GM18951 (cell line): ENCODE measurements at regions not wholly inside any gene's neighbourhood (a gene's known extent, or its start where the extent isn't known, plus 50 kb on each side); places are given as distances from the start of the nearest gene placed in this dataset.
"Not testable (repeated sequence)": the region's sequence is repeated elsewhere in the genome, so short reads cannot be mapped to it uniquely, and the experiment has no call there.

Experiments used
- POLR2A ChIP-seq: IDR thresholded peaks from 4 replicates; pipeline ENCODE4 v1.6.1; 2011; ENCODE audit warnings: mild to moderate bottlenecking; ENCODE audit not compliant: insufficient read length, insufficient read depth; ENCODE audit errors: extremely low read depth
- in situ Hi-C: fragments of 300-500 bp; cut with MboI; formaldehyde crosslinking; loops from one replicate; pipeline ENCODE4 v1.12.0; 2022; ENCODE audit warnings: low sequenced_read_pairs, mixed read lengths, inconsistent platforms; ENCODE audit not compliant: unreplicated experiment

DNA sequence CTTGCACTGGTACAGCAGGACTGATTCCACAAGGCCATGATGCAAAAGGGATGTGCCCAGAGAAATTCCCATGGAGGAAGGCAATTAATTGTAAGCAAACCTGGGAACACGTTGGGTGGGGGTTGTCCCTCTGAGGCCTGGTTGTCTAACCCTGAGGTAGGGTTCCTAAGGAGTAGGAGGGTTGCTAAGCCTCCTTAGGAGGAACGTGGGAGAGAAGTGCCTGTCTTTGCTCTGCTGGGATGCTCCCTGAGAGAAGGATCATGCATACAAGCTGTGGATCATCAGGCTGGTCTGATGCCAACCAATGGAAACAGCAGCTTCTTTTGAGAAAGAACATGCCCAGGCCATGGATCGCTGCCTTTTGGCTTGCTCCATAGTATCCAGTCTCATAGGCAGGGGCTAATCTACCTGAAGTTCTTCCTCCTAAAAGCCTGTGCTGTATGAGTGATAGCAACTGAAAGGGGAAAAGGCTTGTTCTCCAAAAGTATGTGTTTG is 203.7 kb upstream of the NPVF start:
- in situ Hi-C loops: no loop called here
- TF ChIP-seq POLR2A: no peak

GRCh38 chr7:25432807-25433206 is 204.5 kb upstream of the NPVF start:
- TF ChIP-seq POLR2A: no peak
- in situ Hi-C loops: no loop called here

GRCh38 chr7:25436413-25436812 is 208.1 kb upstream of the NPVF start:
- no peak for TF ChIP-seq POLR2A
- in situ Hi-C loops: no loop called here

- in situ Hi-C loops: no loop called here
- no peak for TF ChIP-seq POLR2A
These were observed 209.0 kb upstream of the NPVF start for GRCh38 chr7:25437308-25437707.

- in situ Hi-C loops: no loop called here
- no peak for TF ChIP-seq POLR2A
These were observed 216.7 kb upstream of the NPVF start for GRCh38 chr7:25444991-25445390.

GRCh38 chr7:25448301-25448700 is 220.0 kb upstream of the NPVF start:
- no peak for TF ChIP-seq POLR2A
- in situ Hi-C loops: no loop called here

GRCh38 chr7:25454020-25454419 is 225.7 kb upstream of the NPVF start:
- in situ Hi-C loops: no loop called here
- TF ChIP-seq POLR2A: no peak

DNA sequence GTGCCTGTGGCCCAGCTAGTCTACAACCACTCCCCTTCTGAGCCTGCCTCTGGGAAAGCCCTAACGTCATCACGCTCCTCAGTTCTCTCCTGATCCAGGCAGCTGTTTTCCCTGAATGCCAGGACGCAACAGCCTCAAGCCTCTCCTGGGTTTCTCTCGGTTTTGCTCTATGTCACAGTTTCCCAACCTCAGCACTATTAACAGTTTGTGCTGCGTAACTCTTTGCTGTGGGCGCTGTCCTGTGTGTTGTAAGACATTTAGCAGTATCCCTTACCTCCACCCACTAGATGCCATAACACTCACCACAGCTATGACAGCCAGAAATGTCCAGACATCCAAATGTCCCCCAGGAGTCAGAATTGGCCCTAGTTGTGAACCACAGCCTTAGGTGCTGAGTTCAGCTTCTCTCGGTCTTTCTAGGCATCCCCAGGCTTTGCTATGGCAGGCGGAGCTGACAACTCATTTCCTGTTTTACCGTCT is 226.3 kb upstream of the NPVF start:
- in situ Hi-C loops: no loop called here
- TF ChIP-seq POLR2A: no peak

DNA sequence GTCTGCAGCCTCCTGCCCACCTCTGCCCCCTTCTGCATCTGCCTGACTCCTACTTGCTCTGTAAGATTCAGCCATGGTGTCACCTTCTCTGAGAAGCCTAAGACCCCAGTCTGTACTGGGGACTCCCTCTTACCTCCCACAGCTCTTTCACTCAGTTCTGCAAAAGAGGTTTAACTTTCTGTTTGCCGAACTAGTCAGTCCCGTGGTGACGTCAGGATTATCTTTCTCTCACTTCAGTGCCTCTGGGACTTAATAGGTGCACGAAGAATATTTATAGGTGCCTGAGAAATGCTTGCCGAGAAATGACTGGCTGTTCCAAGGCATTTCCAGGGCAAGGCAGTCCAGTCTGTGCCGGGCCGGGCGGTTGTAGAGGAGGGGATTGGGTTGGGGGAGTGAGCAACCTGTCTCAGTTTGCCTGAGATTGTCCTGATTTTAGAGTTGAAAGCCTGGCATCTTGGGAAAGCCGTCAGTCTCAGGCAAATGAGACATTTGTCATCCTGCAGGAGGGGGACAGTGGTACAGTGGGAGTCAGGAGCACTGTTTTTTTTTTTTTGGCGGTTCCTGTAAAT is 227.5 kb upstream of the NPVF start:
- no peak for TF ChIP-seq POLR2A
- in situ Hi-C loops: no loop called here

- in situ Hi-C loops: no loop called here
- no peak for TF ChIP-seq POLR2A
These were observed 228.3 kb upstream of the NPVF start for GRCh38 chr7:25456467-25457171.

GRCh38 chr7:25459057-25459456 is 230.8 kb upstream of the NPVF start:
- in situ Hi-C loops: no loop called here
- TF ChIP-seq POLR2A: no peak

GRCh38 chr7:25460433-25460832 is 232.1 kb upstream of the NPVF start:
- no peak for TF ChIP-seq POLR2A
- in situ Hi-C loops: no loop called here

DNA sequence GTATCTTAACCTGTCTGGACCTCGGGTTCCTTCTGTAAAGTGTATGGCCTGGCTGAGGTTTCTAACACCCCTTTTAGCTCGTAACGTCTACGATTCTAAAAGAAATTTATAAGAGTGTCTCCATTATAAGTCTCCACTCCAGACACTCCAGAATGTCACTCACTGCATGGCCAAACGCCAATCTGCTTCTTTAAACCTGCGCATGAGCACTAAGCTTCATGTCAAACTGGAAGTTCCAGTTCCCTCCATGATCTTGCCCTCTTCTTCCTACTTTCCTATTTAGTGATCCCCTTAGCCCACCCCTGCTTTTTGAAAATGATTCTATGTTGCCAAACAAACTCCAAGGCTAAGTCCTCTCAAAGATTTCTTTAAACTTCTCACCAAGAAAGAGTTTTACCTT is 241.4 kb upstream of the NPVF start:
- in situ Hi-C loops: no loop called here
- TF ChIP-seq POLR2A: no peak

DNA sequence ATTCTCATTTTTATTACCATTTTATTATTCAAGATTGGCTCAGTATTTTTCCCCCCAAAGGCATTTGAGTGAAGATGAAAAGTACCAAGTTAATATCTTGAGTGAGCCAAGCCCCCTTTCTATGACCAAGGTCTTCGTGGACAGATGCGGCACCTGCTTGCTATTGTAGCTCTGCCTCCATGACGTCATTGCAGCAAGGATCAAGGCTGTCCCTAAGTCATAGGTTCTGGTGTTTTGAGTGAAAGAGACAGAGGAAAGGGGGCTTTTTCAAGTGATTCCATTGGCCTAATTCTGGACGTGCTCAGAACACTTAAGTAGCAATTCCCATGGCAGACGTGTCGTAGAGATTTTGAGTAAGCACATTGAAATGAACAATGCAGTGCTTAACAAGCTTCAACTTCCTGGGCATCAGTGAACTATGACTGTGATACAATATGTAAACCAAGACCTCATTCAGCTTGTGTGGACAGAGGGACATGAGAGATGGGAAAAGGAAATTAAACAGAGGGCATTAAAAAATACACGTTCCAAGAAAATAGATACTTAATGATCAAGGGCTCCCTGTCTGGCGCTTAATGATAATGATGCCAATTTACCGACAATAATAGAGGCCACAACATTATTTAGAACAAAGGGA is 248.7 kb upstream of the NPVF start:
- in situ Hi-C loops: no loop called here
- no peak for TF ChIP-seq POLR2A

GRCh38 chr7:25478221-25478620 is 249.9 kb upstream of the NPVF start:
- in situ Hi-C loops: not testable (repeated sequence)
